ENCODE measurements at regions not wholly inside any gene's neighbourhood (a gene's known extent, or its start where the extent isn't known, plus 50 kb on each side); places are given as distances from the start of the nearest gene placed in this dataset.

DNA sequence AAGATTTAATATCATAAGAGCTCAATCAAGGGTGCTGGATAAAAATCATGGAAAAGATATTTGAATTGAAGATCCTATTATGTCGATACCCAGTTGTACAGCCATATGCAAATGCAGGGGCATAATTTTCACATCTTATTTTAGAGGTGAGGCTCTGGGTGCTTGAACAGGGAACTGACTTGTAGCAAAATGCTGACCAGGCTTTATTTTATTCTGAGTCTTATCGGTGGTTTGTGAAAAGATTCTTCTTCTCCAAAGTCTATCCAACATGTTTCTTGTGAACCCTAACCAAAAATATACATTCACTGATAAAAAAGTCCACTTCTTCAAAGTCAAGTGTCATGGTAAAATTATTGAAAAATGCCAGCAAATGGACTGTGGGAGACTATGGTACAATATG lies 475.5 kb upstream of the NEGR1 start:
- TF ChIP-seq GATA2 (IDR thresholded peaks at IDR 0.05; ENCODE audit: low read depth, low read length) (no peak), GATA3 (IDR thresholded peaks at IDR 0.05; ENCODE audit: low read depth, low read length) (no peak)

Data from SH-SY5Y (cell line).